ENCODE measurements at regions not wholly inside any gene's neighbourhood (a gene's known extent, or its start where the extent isn't known, plus 50 kb on each side); places are given as distances from the start of the nearest gene placed in this dataset.

GRCh38 chr4:52202251-52202779, 151.2 kb downstream of the SPATA18 start:
- no peak for TF ChIP-seq MAX (IDR thresholded peaks at IDR 0.05)
- TF ChIP-seq CTCF (IDR thresholded peaks at IDR 0.05; ENCODE audit: low read depth, low read length, missing input control): no peak

Data from liver (tissue), 2 donors.